GM12892 (cell line): ENCODE measurements at regions not wholly inside any gene's neighbourhood (a gene's known extent, or its start where the extent isn't known, plus 50 kb on each side); places are given as distances from the start of the nearest gene placed in this dataset.

Experiments used
- DNase-seq: peaks from one replicate; pipeline ENCODE4 v3.0.0; 2011; ENCODE audit not compliant: insufficient read length
- FAIRE-seq: peaks from 2 replicates; lab custom pipeline; 2011; peaks lifted over from hg19 to GRCh38; lab: Jason Lieb, UNC
- POLR2A ChIP-seq: IDR thresholded peaks from 2 replicates; pipeline ENCODE4 v1.6.1; 2011; ENCODE audit warnings: low read depth, low read length, control low read depth
- POLR2AphosphoS5 ChIP-seq: IDR thresholded peaks from 2 replicates; pipeline ENCODE4 v1.6.1; 2011; ENCODE audit warnings: low read depth, low read length, control low read depth
- TAF1 ChIP-seq: IDR thresholded peaks from 2 replicates; pipeline ENCODE4 v1.6.1; 2011; ENCODE audit warnings: low read depth, mild to moderate bottlenecking, control low read depth, low read length, borderline replicate concordance

- FAIRE-seq (no peak), DNase-seq (no peak)
- TF ChIP-seq POLR2AphosphoS5 = no peak
- no peak for TF ChIP-seq POLR2A
- TF ChIP-seq TAF1 = no peak
Measured at GRCh38 chr14:53591816-53592215, 364.8 kb downstream of the BMP4 start.

GRCh38 chr14:53581504-53581903 is 375.1 kb downstream of the BMP4 start:
- FAIRE-seq = no peak
- DNase-seq = no peak
- no peak for TF ChIP-seq TAF1
- no peak for TF ChIP-seq POLR2A
- no peak for TF ChIP-seq POLR2AphosphoS5

- no peak for FAIRE-seq
- TF ChIP-seq POLR2A = no peak
- no peak for TF ChIP-seq TAF1
- no peak for TF ChIP-seq POLR2AphosphoS5
- no peak for DNase-seq
Measured at GRCh38 chr14:53571641-53572328, 384.8 kb downstream of the BMP4 start.

- peak; percentile 41 for DNase-seq
- peak; percentile 98 for FAIRE-seq
- TF ChIP-seq POLR2AphosphoS5 (peak; percentile 38; the same call in 1 of the 2 replicates), TAF1 (no peak), POLR2A (peak; percentile 58; the same call in 1 of the 2 replicates)
Measured at GRCh38 chr14:53570411-53571387, 385.9 kb downstream of the BMP4 start.

- FAIRE-seq = no peak
- no peak for DNase-seq
- TF ChIP-seq POLR2A = no peak
- TF ChIP-seq POLR2AphosphoS5 = no peak
- TF ChIP-seq TAF1 = no peak
Measured at GRCh38 chr14:53569446-53569845, 387.2 kb downstream of the BMP4 start.

GRCh38 chr14:53567236-53567780 is 389.3 kb downstream of the BMP4 start:
- FAIRE-seq (no peak), DNase-seq (no peak)
- TF ChIP-seq POLR2A = no peak
- no peak for TF ChIP-seq POLR2AphosphoS5
- TF ChIP-seq TAF1 = no peak

- peak; percentile 27 for FAIRE-seq
Measured at GRCh38 chr14:53564870-53565269, 391.8 kb downstream of the BMP4 start.

GRCh38 chr14:53563628-53564027 is 393.0 kb downstream of the BMP4 start:
- TF ChIP-seq POLR2AphosphoS5 (no peak), TAF1 (no peak), POLR2A (no peak)
- FAIRE-seq = no peak
- DNase-seq = no peak

More at GRCh38 chr14:53564870-53565269, 391.8 kb downstream of the BMP4 start:
- TF ChIP-seq TAF1 (no peak), POLR2A (no peak), POLR2AphosphoS5 (no peak)
- no peak for DNase-seq

- TF ChIP-seq POLR2A (no peak), POLR2AphosphoS5 (no peak), TAF1 (no peak)
- FAIRE-seq = no peak
- no peak for DNase-seq
Measured at GRCh38 chr14:53553221-53553620, 400.1 kb upstream of the DDHD1 start.

GRCh38 chr14:53551862-53552261 is 398.7 kb upstream of the DDHD1 start:
- no peak for FAIRE-seq
- TF ChIP-seq POLR2A (no peak), TAF1 (no peak), POLR2AphosphoS5 (no peak)
- DNase-seq = no peak

GRCh38 chr14:53550776-53551175 is 397.7 kb upstream of the DDHD1 start:
- no peak for TF ChIP-seq TAF1
- no peak for TF ChIP-seq POLR2AphosphoS5
- TF ChIP-seq POLR2A = no peak
- no peak for FAIRE-seq
- no peak for DNase-seq
